Smooth muscle cell (in vitro differentiated cells): ENCODE measurements at regions not wholly inside any gene's neighbourhood (a gene's known extent, or its start where the extent isn't known, plus 50 kb on each side); places are given as distances from the start of the nearest gene placed in this dataset.

Experiments used
- DNase-seq: peaks from one replicate; lab custom pipeline; 2025; ENCODE audit not compliant: unreplicated experiment; lab: John Stamatoyannopoulos, UW
- H2AFZ ChIP-seq: fragments of 200-600 bp; sonication (generic); 2 replicates; pipeline ENCODE4 v1.6.0; 2016; ENCODE audit warnings: antibody characterized with exemption, low read depth, mild to moderate bottlenecking
- H3F3A ChIP-seq: fragments of 200-600 bp; sonication (generic); 2 replicates; pipeline ENCODE4 v1.6.0; 2017; ENCODE audit warnings: antibody characterized with exemption, low read depth
- H3K27ac ChIP-seq: fragments of 200-600 bp; sonication (generic); 2 replicates; pipeline ENCODE4 v1.5.1; 2016; ENCODE audit warnings: low read depth, mild to moderate bottlenecking
- H3K27me3 ChIP-seq: fragments of 200-600 bp; sonication (generic); 2 replicates; pipeline ENCODE4 v1.6.1; 2016; ENCODE audit warnings: low read depth, mild to moderate bottlenecking
- H3K36me3 ChIP-seq: fragments of 200-600 bp; sonication (generic); 2 replicates; pipeline ENCODE4 v1.5.1; 2016; ENCODE audit warnings: low read depth
- H3K4me1 ChIP-seq: fragments of 200-600 bp; sonication (generic); 2 replicates; pipeline ENCODE4 v1.5.1; 2016; ENCODE audit warnings: low read depth
- H3K4me2 ChIP-seq: fragments of 200-600 bp; sonication (generic); 2 replicates; pipeline ENCODE4 v1.6.0; 2016; ENCODE audit warnings: mild to moderate bottlenecking
- H3K4me3 ChIP-seq: fragments of 200-600 bp; sonication (generic); 2 replicates; pipeline ENCODE4 v1.5.1; 2016; ENCODE audit warnings: mild to moderate bottlenecking
- H3K79me2 ChIP-seq: fragments of 200-600 bp; sonication (generic); 2 replicates; pipeline ENCODE4 v1.6.0; 2016; ENCODE audit warnings: low read depth, mild to moderate bottlenecking
- H3K9ac ChIP-seq: fragments of 200-600 bp; sonication (generic); 2 replicates; pipeline ENCODE4 v1.6.0; 2016; ENCODE audit warnings: low read depth
- H3K9me3 ChIP-seq: fragments of 200-600 bp; sonication (generic); replicated peaks from 2 replicates; pipeline ENCODE4 v1.5.1; 2016; ENCODE audit warnings: low read depth
- H4K20me1 ChIP-seq: fragments of 200-600 bp; sonication (generic); 2 replicates; pipeline ENCODE4 v1.6.0; 2016; ENCODE audit warnings: low read depth
- WGBS: methylation state at CpG from one replicate; pipeline ENCODE4 v1.1.7; 2016; ENCODE audit warnings: low lambda C conversion rate; 5-methylcytosine and 5-hydroxymethylcytosine counted together
- TF ChIP-seq, protein P1 (sequence below): fragments of 200-600 bp; sonication (generic); IDR thresholded peaks from 2 replicates; pipeline ENCODE4 v1.5.1; 2017; ENCODE audit warnings: borderline replicate concordance, mild to moderate bottlenecking, antibody characterized with exemption; ENCODE audit not compliant: insufficient read depth, poor library complexity, severe bottlenecking

DNA sequence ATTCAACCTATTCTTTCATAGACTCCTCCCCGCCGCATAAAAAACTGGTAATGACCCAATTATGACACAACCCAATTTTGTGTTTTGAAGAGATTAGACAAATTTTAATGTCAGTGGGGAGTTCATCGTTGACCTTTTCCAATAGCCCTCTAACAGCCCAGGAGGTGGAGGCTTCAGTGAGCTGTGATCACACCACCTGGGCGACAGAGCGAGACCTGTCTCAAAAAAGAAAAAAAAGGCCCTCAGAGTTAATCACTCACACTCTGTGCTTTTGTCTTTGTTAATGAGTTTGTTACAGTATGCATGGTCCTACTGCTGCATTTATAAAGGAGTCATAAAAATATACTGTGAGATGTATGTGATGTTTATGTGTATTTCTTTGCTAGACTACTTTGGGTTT, 510.6 kb downstream of the CPS1 start:
- no peak overlapping the region for H3K4me3 ChIP-seq
- no peaks in the 10 kb centered on the region for H3K4me1 ChIP-seq
- 98% methylated on average over 5 of the region's 5 CpGs for WGBS

DNA sequence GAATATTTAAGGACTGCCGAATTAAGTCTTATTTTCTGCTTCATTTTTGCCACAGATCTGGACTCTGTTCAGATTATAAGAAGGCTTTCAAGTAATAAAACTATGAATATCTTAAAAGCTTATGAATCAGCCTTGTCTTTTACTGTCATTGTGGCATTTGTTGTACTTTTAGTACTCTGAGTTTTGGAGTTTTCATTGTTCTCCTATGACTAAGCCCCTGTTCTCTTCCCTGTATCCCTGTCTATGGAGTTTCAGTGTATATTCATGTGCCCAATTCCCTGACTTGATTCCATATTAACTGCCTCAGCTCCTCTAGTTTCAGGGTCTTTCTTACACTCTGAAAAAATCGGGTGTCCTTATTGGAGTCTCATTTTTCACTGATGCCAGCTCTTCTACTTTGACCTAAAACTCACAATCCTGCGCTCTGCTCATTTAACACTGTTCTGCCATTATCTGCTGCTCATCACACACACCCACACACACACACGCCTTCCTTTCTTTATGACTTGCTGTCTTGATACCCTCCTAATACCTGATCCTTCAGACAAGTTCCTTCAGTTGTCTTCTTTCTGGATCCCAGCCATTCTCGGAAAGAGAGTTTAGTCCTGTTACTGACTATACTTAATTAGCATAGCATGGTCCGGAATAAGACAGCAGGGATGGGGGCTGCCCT, 511.8 kb downstream of the CPS1 start:
- Histone ChIP-seq H3K36me3 (no peaks in the 10 kb centered on the region), H3K27ac (no peak overlapping the region), H3K4me3 (no peak overlapping the region), H3K9ac (no peak overlapping the region), H2AFZ (no peak overlapping the region), H3K79me2 (no peaks in the 10 kb centered on the region), H3F3A (no peaks in the 10 kb centered on the region), H3K27me3 (no peaks in the 10 kb centered on the region), H3K4me2 (no peak overlapping the region), H3K9me3 (no peaks in the 10 kb centered on the region), H4K20me1 (no peaks in the 10 kb centered on the region), H3K4me1 (no peaks in the 10 kb centered on the region)
- WGBS: 67% methylated on average over 6 of the region's 6 CpGs
- TF ChIP-seq, protein P1, sequence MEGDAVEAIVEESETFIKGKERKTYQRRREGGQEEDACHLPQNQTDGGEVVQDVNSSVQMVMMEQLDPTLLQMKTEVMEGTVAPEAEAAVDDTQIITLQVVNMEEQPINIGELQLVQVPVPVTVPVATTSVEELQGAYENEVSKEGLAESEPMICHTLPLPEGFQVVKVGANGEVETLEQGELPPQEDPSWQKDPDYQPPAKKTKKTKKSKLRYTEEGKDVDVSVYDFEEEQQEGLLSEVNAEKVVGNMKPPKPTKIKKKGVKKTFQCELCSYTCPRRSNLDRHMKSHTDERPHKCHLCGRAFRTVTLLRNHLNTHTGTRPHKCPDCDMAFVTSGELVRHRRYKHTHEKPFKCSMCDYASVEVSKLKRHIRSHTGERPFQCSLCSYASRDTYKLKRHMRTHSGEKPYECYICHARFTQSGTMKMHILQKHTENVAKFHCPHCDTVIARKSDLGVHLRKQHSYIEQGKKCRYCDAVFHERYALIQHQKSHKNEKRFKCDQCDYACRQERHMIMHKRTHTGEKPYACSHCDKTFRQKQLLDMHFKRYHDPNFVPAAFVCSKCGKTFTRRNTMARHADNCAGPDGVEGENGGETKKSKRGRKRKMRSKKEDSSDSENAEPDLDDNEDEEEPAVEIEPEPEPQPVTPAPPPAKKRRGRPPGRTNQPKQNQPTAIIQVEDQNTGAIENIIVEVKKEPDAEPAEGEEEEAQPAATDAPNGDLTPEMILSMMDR: no peak
- no peak for DNase-seq

More for the DNA sequence above, 510.6 kb downstream of the CPS1 start:
- Histone ChIP-seq H2AFZ (no peak overlapping the region), H3K27ac (no peak overlapping the region), H3K4me2 (no peak overlapping the region), H3K27me3 (no peaks in the 10 kb centered on the region), H3K9ac (no peak overlapping the region), H3K79me2 (no peaks in the 10 kb centered on the region), H3K9me3 (no peaks in the 10 kb centered on the region), H4K20me1 (no peaks in the 10 kb centered on the region), H3K36me3 (no peaks in the 10 kb centered on the region), H3F3A (no peaks in the 10 kb centered on the region)
- DNase-seq: no peak
- TF ChIP-seq, protein P1: no peak

DNA sequence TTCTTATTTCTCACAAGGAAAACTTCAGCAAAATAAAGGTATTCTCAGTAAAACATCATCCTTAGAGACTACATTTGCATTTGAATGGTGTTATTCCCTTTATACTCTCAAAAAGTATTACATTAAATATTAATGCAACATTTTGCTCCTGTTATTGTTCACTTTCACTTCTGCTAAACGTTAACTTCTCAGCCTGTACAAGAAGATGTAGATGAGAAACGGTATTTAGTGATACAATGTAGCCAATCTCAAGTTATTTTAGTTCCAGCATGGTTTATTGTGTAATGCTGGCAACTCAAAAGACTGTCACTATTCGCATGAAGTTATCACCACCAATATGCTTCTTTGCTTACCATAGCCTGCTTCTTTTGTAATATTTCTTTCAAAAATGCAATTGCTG, 514.1 kb downstream of the CPS1 start:
- no peaks in the 10 kb centered on the region for H3K4me1 ChIP-seq
- WGBS: 73% methylated on average over 3 of the region's 3 CpGs
- no peak overlapping the region for H2AFZ ChIP-seq
- DNase-seq: no peak
- H3F3A ChIP-seq: no peaks in the 10 kb centered on the region
- H3K4me3 ChIP-seq: no peak overlapping the region
- no peaks in the 10 kb centered on the region for H3K27me3 ChIP-seq
- no peak overlapping the region for H3K9ac ChIP-seq
- H4K20me1 ChIP-seq: no peaks in the 10 kb centered on the region
- no peaks in the 10 kb centered on the region for H3K36me3 ChIP-seq
- TF ChIP-seq, protein P1: no peak
- no peaks in the 10 kb centered on the region for H3K79me2 ChIP-seq
- no peaks in the 10 kb centered on the region for H3K9me3 ChIP-seq
- H3K4me2 ChIP-seq: no peak overlapping the region
- H3K27ac ChIP-seq: no peak overlapping the region

DNA sequence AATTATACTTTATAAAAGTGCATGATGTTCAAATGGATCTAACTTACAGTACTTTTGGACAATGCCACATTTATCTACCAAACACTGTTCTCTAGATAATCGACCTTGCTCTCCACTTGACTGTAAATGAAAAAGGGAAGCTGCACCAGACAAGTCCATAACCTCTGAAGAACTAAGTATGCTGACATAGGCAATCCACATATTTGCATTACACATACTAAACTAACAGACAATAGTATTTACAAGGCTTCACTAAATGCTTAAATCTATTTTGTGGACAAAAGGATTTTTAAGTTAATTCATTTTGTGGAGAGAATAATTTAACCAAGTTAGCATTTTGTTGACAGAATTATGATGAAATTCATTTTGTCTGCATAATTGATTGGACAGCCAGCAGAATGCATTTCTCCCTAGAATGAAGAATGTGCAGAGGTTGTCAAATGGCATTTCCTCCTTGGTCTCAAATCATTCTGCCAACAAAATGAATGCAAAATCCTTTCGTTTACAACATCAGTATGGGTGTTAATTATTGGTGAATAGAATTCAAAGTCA, 520.9 kb downstream of the CPS1 start:
- H3K4me2 ChIP-seq: no peak overlapping the region
- DNase-seq: no peak
- no peak overlapping the region for H3K4me3 ChIP-seq
- no peaks in the 10 kb centered on the region for H3K36me3 ChIP-seq
- no peak overlapping the region for H2AFZ ChIP-seq
- no peaks in the 10 kb centered on the region for H4K20me1 ChIP-seq
- no peak overlapping the region for H3K9ac ChIP-seq
- no peaks in the 10 kb centered on the region for H3K4me1 ChIP-seq
- no peaks in the 10 kb centered on the region for H3K9me3 ChIP-seq
- no peaks in the 10 kb centered on the region for H3K27me3 ChIP-seq
- TF ChIP-seq, protein P1: no peak
- no peaks in the 10 kb centered on the region for H3F3A ChIP-seq
- H3K79me2 ChIP-seq: no peaks in the 10 kb centered on the region
- no peak overlapping the region for H3K27ac ChIP-seq
- WGBS: 85% methylated on average over 2 of the region's 2 CpGs
